Fibroblast of lung (primary cell): ENCODE measurements at regions not wholly inside any gene's neighbourhood (a gene's known extent, or its start where the extent isn't known, plus 50 kb on each side); places are given as distances from the start of the nearest gene placed in this dataset.

ENCODE experiments used
- DNase-seq, 2 donors: peaks; one replicate each; pipeline versions ENCODE4 v3.0.0 to v3.0.0-alpha.2; 2010; ENCODE audit warnings: low read depth in 2 of 2
- H2AFZ ChIP-seq: 2 replicates; pipeline ENCODE4 v1.5.1; 2012; ENCODE audit warnings: low read length, control low read depth, inconsistent platforms
- H3K27ac ChIP-seq: 2 replicates; pipeline ENCODE4 v1.5.1; 2011; ENCODE audit warnings: low read length, control low read depth; ENCODE audit not compliant: insufficient read depth
- H3K27me3 ChIP-seq: 2 replicates; pipeline ENCODE4 v1.5.1; 2011; ENCODE audit warnings: mild to moderate bottlenecking, low read length; ENCODE audit not compliant: control insufficient read depth, insufficient read depth
- H3K36me3 ChIP-seq: 2 replicates; pipeline ENCODE4 v1.5.1; 2011; ENCODE audit warnings: low read length; ENCODE audit not compliant: control insufficient read depth, insufficient read depth
- H3K4me1 ChIP-seq: 2 replicates; pipeline ENCODE4 v1.5.1; 2011; ENCODE audit warnings: low read length; ENCODE audit not compliant: control insufficient read depth, insufficient read depth; ENCODE audit errors: extremely low read depth
- H3K4me2 ChIP-seq: 2 replicates; pipeline ENCODE4 v1.5.1; 2011; ENCODE audit warnings: low read length, control low read depth; ENCODE audit not compliant: insufficient read depth; ENCODE audit errors: extremely low read depth
- H3K4me3 ChIP-seq, 4 experiments: fragments of 200-600 bp in 1 of 4; sonication (generic) in 1 of 4; replicated peaks in 1 of 4; 2 replicates each; pipeline ENCODE4 v1.5.1; 2011 to 2016; ENCODE audit warnings: low read length in 4 of 4, low read depth in 3 of 4, mild to moderate bottlenecking in 3 of 4, control low read depth in 2 of 4, inconsistent platforms in 1 of 4, mixed read lengths in 1 of 4; ENCODE audit not compliant: insufficient read depth in 1 of 4; ENCODE audit errors: control extremely low read depth in 1 of 4
- H3K79me2 ChIP-seq: 2 replicates; pipeline ENCODE4 v1.5.1; 2012; ENCODE audit warnings: mild to moderate bottlenecking, low read length, inconsistent platforms; ENCODE audit not compliant: control insufficient read depth, insufficient read depth
- H3K9ac ChIP-seq: 2 replicates; pipeline ENCODE4 v1.5.1; 2011; ENCODE audit warnings: mild to moderate bottlenecking, low read length, control low read depth; ENCODE audit not compliant: insufficient read depth
- H3K9me3 ChIP-seq: 2 replicates; pipeline ENCODE4 v1.5.1; 2012; ENCODE audit warnings: low read depth, low read length; ENCODE audit not compliant: control insufficient read depth, insufficient read depth
- H4K20me1 ChIP-seq: 2 replicates; pipeline ENCODE4 v1.5.1; 2011; ENCODE audit warnings: low read length; ENCODE audit not compliant: control insufficient read depth, insufficient read depth; ENCODE audit errors: extremely low read depth
- EZH2 ChIP-seq: IDR thresholded peaks from 2 replicates; pipeline ENCODE4 v1.5.1; 2012; ENCODE audit warnings: low read length, control low read depth, mild to moderate bottlenecking; ENCODE audit errors: missing control alignments
- TF ChIP-seq, protein P1 (sequence below), 2 donors: IDR thresholded peaks in 1 of 2; conservative IDR thresholded peaks in 1 of 2; 1 replicate in 1 of 2; 2 replicates in 1 of 2; pipeline ENCODE4 v1.5.1; 2011 to 2012; ENCODE audit warnings: low read length in 2 of 2, control low read depth in 1 of 2, inconsistent platforms in 1 of 2, low read depth in 1 of 2, mild to moderate bottlenecking in 1 of 2

DNA sequence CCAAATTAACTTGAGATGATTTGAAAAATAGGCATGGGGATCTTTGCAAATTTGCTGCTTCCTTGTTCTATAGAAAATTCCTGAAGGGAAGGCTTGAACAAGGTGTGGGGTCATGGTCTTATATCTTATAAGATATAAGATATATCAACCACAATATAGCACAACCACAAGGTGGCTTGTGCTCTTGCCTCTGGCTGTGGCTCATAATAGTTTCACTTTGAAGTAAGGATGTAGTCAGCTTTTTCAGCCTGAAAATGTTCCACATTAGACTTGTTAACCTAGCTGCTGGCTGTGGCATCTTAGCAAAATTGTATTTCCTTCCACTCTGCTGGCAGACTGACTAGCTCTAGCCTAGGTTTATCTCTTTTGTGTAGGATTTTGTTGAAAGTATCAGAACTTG, 169.7 kb downstream of the KLF5 start:
- Histone ChIP-seq H3K4me1 (no peaks in the 10 kb centered on the region), H3K4me3 (no peak overlapping the region), H3K79me2 (no peaks in the 10 kb centered on the region), H4K20me1 (no peaks in the 10 kb centered on the region), H3K4me2 (no peak overlapping the region), H3K9me3 (no peaks in the 10 kb centered on the region), H3K36me3 (no peaks in the 10 kb centered on the region), H3K27ac (no peak overlapping the region), H2AFZ (no peak overlapping the region), H3K27me3 (no peaks in the 10 kb centered on the region), H3K9ac (no peak overlapping the region)
- TF ChIP-seq, protein P1, sequence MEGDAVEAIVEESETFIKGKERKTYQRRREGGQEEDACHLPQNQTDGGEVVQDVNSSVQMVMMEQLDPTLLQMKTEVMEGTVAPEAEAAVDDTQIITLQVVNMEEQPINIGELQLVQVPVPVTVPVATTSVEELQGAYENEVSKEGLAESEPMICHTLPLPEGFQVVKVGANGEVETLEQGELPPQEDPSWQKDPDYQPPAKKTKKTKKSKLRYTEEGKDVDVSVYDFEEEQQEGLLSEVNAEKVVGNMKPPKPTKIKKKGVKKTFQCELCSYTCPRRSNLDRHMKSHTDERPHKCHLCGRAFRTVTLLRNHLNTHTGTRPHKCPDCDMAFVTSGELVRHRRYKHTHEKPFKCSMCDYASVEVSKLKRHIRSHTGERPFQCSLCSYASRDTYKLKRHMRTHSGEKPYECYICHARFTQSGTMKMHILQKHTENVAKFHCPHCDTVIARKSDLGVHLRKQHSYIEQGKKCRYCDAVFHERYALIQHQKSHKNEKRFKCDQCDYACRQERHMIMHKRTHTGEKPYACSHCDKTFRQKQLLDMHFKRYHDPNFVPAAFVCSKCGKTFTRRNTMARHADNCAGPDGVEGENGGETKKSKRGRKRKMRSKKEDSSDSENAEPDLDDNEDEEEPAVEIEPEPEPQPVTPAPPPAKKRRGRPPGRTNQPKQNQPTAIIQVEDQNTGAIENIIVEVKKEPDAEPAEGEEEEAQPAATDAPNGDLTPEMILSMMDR (conservative IDR thresholded peaks at IDR 0.05 in 1 of 2, IDR thresholded peaks at IDR 0.05 in 1 of 2; ENCODE audit: low read depth in 1 of 2, low read length in 2 of 2): no peak
- no peak for TF ChIP-seq EZH2
- DNase-seq: peak in 1 of 2 donors; percentile 36

DNA sequence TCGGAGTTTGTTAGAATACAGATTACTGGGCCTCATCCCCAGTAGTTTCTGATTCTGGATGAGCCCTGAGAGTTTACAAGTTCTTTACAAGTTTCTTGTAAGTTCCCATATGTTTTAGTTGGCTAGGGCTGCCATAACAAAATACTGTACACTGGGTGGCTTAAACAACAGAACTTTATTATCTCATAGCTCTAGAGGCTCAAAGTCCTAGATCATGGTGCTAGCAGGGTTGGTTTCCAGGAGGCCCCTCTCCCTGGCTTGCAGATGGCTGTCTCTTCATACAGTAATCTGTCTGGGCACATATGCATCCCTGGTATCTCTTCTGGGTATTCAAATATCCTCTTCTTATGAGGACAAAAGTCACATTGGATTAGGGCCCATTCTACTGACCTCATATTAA, 167.2 kb downstream of the KLF5 start:
- Histone ChIP-seq H3K4me1 (no peaks in the 10 kb centered on the region), H3K79me2 (no peaks in the 10 kb centered on the region), H3K4me3 (no peak overlapping the region), H3K4me2 (no peak overlapping the region), H3K9ac (no peak overlapping the region), H3K36me3 (no peaks in the 10 kb centered on the region), H3K27ac (no peak overlapping the region), H3K9me3 (no peaks in the 10 kb centered on the region), H2AFZ (no peak overlapping the region), H4K20me1 (no peaks in the 10 kb centered on the region), H3K27me3 (no peaks in the 10 kb centered on the region)
- no peak for DNase-seq
- TF ChIP-seq, protein P1 (conservative IDR thresholded peaks at IDR 0.05 in 1 of 2, IDR thresholded peaks at IDR 0.05 in 1 of 2; ENCODE audit: low read depth in 1 of 2, low read length in 2 of 2): no peak
- no peak for TF ChIP-seq EZH2

DNA sequence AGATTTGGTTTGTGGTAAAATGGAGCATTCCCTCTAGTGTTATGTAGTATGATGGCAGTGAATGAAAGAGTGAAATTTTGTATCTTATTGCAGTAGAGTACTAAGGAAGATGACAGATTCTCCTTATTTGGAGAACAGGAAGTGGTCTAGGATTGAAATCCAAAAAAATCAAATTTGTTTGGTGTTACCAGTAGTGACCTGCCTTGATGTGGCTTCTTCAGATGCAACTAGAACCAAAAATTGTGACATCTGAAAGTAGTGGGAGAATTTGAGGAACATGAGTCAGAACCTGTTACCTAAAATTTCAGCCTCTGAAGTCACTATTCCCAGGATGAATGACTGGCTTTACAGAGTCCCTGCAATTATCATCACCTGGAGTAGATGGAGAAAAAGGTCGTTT, 165.9 kb downstream of the KLF5 start:
- no peaks in the 10 kb centered on the region for H3K36me3 ChIP-seq
- no peaks in the 10 kb centered on the region for H3K9me3 ChIP-seq
- H3K4me3 ChIP-seq: no peak overlapping the region
- peak in 1 of 2 donors; percentile 72 for DNase-seq
- no peak overlapping the region for H3K27ac ChIP-seq
- no peak overlapping the region for H3K4me2 ChIP-seq
- no peak overlapping the region for H3K9ac ChIP-seq
- no peaks in the 10 kb centered on the region for H4K20me1 ChIP-seq
- no peak for TF ChIP-seq EZH2
- TF ChIP-seq, protein P1 (conservative IDR thresholded peaks at IDR 0.05 in 1 of 2, IDR thresholded peaks at IDR 0.05 in 1 of 2; ENCODE audit: low read depth in 1 of 2, low read length in 2 of 2): no peak
- H2AFZ ChIP-seq: no peak overlapping the region
- H3K79me2 ChIP-seq: no peaks in the 10 kb centered on the region
- H3K27me3 ChIP-seq: no peaks in the 10 kb centered on the region
- H3K4me1 ChIP-seq: no peaks in the 10 kb centered on the region
